Mesothelial cell of epicardium (in vitro differentiated cells): ENCODE measurements at regions not wholly inside any gene's neighbourhood (a gene's known extent, or its start where the extent isn't known, plus 50 kb on each side); places are given as distances from the start of the nearest gene placed in this dataset.

ENCODE experiments used
- DNase-seq, 2 experiments: peaks; one replicate each; pipeline ENCODE4 v3.0.0; 2021; ENCODE audit warnings: low spot score in 2 of 2; ENCODE audit not compliant: unreplicated experiment in 2 of 2
- H3K27ac Mint-ChIP-seq: 2 replicates; pipeline ENCODE4 v1.8.0; 2021; ENCODE audit warnings: mixed read lengths
- H3K27me3 Mint-ChIP-seq: 2 replicates; pipeline ENCODE4 v1.8.0; 2021; ENCODE audit warnings: low read depth, mixed read lengths
- H3K36me3 Mint-ChIP-seq: 2 replicates; pipeline ENCODE4 v1.8.0; 2021; ENCODE audit warnings: mixed read lengths
- H3K4me1 Mint-ChIP-seq: 2 replicates; pipeline ENCODE4 v1.8.0; 2021; ENCODE audit warnings: mixed read lengths
- H3K4me3 Mint-ChIP-seq: 2 replicates; pipeline ENCODE4 v1.8.0; 2021; ENCODE audit warnings: mild to moderate bottlenecking, moderate library complexity, mixed read lengths
- H3K9me3 Mint-ChIP-seq: 2 replicates; pipeline ENCODE4 v1.8.0; 2021; ENCODE audit warnings: mixed read lengths
- CTCF ChIP-seq: fragments of 200-600 bp; sonication (generic); IDR thresholded peaks from one replicate; pipeline ENCODE4 v1.5.0; 2021; ENCODE audit warnings: antibody characterized with exemption; ENCODE audit not compliant: unreplicated experiment

GRCh38 chr3:26406636-26407035 lies 215.9 kb upstream of the LRRC3B start:
- no peaks in the 10 kb centered on the region for H3K36me3 Mint-ChIP-seq
- no peak overlapping the region for H3K4me3 Mint-ChIP-seq
- H3K4me1 Mint-ChIP-seq = no peaks in the 10 kb centered on the region
- no peaks in the 10 kb centered on the region for H3K27me3 Mint-ChIP-seq
- DNase-seq = no peak
- TF ChIP-seq CTCF = no peak
- no peak overlapping the region for H3K27ac Mint-ChIP-seq
- H3K9me3 Mint-ChIP-seq = peaks cover 7% of the 10 kb centered on the region

GRCh38 chr3:26418553-26418952 lies 204.0 kb upstream of the LRRC3B start:
- peaks cover 7% of the 10 kb centered on the region for H3K4me1 Mint-ChIP-seq
- peaks cover 15% of the 10 kb centered on the region for H3K9me3 Mint-ChIP-seq
- H3K4me3 Mint-ChIP-seq = no peak overlapping the region
- TF ChIP-seq CTCF = no peak
- no peaks in the 10 kb centered on the region for H3K36me3 Mint-ChIP-seq
- no peaks in the 10 kb centered on the region for H3K27me3 Mint-ChIP-seq
- H3K27ac Mint-ChIP-seq = no peak overlapping the region
- no peak for DNase-seq

- H3K36me3 Mint-ChIP-seq = no peaks in the 10 kb centered on the region
- H3K27ac Mint-ChIP-seq = no peak overlapping the region
- no peak overlapping the region for H3K4me3 Mint-ChIP-seq
- DNase-seq = no peak
- H3K27me3 Mint-ChIP-seq = no peaks in the 10 kb centered on the region
- no peak for TF ChIP-seq CTCF
- no peaks in the 10 kb centered on the region for H3K9me3 Mint-ChIP-seq
- H3K4me1 Mint-ChIP-seq = peaks cover 7% of the 10 kb centered on the region
Observed at GRCh38 chr3:26422415-26422814, 200.2 kb upstream of the LRRC3B start.

GRCh38 chr3:26425076-26425475 lies 197.5 kb upstream of the LRRC3B start:
- DNase-seq = no peak
- no peaks in the 10 kb centered on the region for H3K9me3 Mint-ChIP-seq
- no peak for TF ChIP-seq CTCF
- H3K4me3 Mint-ChIP-seq = no peak overlapping the region
- peaks cover 2% of the 10 kb centered on the region for H3K27me3 Mint-ChIP-seq
- no peaks in the 10 kb centered on the region for H3K36me3 Mint-ChIP-seq
- H3K4me1 Mint-ChIP-seq = no peaks in the 10 kb centered on the region
- no peak overlapping the region for H3K27ac Mint-ChIP-seq

- DNase-seq = no peak
- Mint-ChIP-seq H3K4me3 (no peak overlapping the region), H3K27me3 (peaks cover 2% of the 10 kb centered on the region), H3K27ac (no peak overlapping the region), H3K9me3 (no peaks in the 10 kb centered on the region), H3K36me3 (no peaks in the 10 kb centered on the region), H3K4me1 (no peaks in the 10 kb centered on the region)
- TF ChIP-seq CTCF = no peak
Observed at GRCh38 chr3:26428992-26429391, 193.6 kb upstream of the LRRC3B start.

GRCh38 chr3:26437678-26438077 lies 184.9 kb upstream of the LRRC3B start:
- no peak overlapping the region for H3K4me3 Mint-ChIP-seq
- H3K27me3 Mint-ChIP-seq = no peaks in the 10 kb centered on the region
- DNase-seq = no peak
- H3K27ac Mint-ChIP-seq = no peak overlapping the region
- peaks cover 2% of the 10 kb centered on the region for H3K4me1 Mint-ChIP-seq
- peaks cover 5% of the 10 kb centered on the region for H3K9me3 Mint-ChIP-seq
- no peak for TF ChIP-seq CTCF
- H3K36me3 Mint-ChIP-seq = peaks cover 2% of the 10 kb centered on the region
